ENCODE measurements at regions not wholly inside any gene's neighbourhood (a gene's known extent, or its start where the extent isn't known, plus 50 kb on each side); places are given as distances from the start of the nearest gene placed in this dataset.

DNA sequence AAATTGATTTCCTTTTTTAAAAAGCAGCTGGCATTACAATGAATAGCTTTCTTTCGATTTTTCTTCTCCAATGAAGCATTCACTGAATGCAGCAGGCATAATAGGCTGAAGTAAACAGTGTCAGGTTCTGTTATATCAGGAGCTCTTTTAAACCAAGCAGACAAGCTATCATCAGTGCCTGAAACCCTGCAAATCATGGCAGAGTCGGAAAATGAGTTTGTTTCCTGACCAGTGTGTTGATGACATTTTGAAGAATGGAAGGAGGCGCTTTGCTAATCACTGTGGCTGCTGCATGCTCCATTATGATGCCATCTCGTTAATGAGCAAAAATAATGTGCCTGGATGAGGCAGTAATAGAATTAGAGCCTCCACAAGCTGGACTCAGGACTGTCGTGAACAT is 284.5 kb downstream of the ZNF608 start:
- TF ChIP-seq, protein P1, sequence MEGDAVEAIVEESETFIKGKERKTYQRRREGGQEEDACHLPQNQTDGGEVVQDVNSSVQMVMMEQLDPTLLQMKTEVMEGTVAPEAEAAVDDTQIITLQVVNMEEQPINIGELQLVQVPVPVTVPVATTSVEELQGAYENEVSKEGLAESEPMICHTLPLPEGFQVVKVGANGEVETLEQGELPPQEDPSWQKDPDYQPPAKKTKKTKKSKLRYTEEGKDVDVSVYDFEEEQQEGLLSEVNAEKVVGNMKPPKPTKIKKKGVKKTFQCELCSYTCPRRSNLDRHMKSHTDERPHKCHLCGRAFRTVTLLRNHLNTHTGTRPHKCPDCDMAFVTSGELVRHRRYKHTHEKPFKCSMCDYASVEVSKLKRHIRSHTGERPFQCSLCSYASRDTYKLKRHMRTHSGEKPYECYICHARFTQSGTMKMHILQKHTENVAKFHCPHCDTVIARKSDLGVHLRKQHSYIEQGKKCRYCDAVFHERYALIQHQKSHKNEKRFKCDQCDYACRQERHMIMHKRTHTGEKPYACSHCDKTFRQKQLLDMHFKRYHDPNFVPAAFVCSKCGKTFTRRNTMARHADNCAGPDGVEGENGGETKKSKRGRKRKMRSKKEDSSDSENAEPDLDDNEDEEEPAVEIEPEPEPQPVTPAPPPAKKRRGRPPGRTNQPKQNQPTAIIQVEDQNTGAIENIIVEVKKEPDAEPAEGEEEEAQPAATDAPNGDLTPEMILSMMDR (optimal IDR thresholded peaks at IDR 0.05 in 1 of 3, IDR thresholded peaks at IDR 0.05 in 1 of 3, conservative IDR thresholded peaks at IDR 0.05 in 1 of 3; ENCODE audit: extremely low read depth in 1 of 3, insufficient read depth in 2 of 3, low read length in 3 of 3) = no peak
- no peak for TF ChIP-seq EZH2 (IDR thresholded peaks at IDR 0.05; ENCODE audit: low read length)

Data from keratinocyte (primary cell).